Keratinocyte (primary cell): ENCODE measurements at regions not wholly inside any gene's neighbourhood (a gene's known extent, or its start where the extent isn't known, plus 50 kb on each side); places are given as distances from the start of the nearest gene placed in this dataset.

Experiments
- DNase-seq: peaks from one replicate; pipeline ENCODE4 v3.0.0-alpha.2; 2011; ENCODE audit warnings: low read depth, missing footprints, low spot score
- FAIRE-seq: peaks from 2 replicates; lab custom pipeline; 2011; peaks lifted over from hg19 to GRCh38; lab: Jason Lieb, UNC
- H2AFZ ChIP-seq: 2 replicates; pipeline ENCODE4 v1.6.0; 2012; ENCODE audit warnings: low read length, control low read depth, inconsistent platforms; ENCODE audit not compliant: control insufficient read depth
- H3K27ac ChIP-seq: 2 replicates; pipeline ENCODE4 v1.5.1; 2011; ENCODE audit warnings: low read length; ENCODE audit not compliant: control insufficient read depth, insufficient read depth
- H3K27me3 ChIP-seq: 3 replicates; pipeline ENCODE4 v1.6.0; 2011; ENCODE audit warnings: low read length; ENCODE audit not compliant: control insufficient read depth, insufficient read depth; ENCODE audit errors: extremely low read depth
- H3K36me3 ChIP-seq, 2 experiments: 2 replicates in 1 of 2; 3 replicates in 1 of 2; pipeline ENCODE4 v1.5.1; 2011; ENCODE audit warnings: low read length in 2 of 2, mild to moderate bottlenecking in 1 of 2; ENCODE audit not compliant: control insufficient read depth in 2 of 2, insufficient read depth in 2 of 2; ENCODE audit errors: extremely low read depth in 1 of 2
- H3K4me1 ChIP-seq: 3 replicates; pipeline ENCODE4 v1.5.1; 2011; ENCODE audit warnings: low read length; ENCODE audit not compliant: control insufficient read depth, insufficient read depth; ENCODE audit errors: extremely low read depth
- H3K4me2 ChIP-seq: 3 replicates; pipeline ENCODE4 v1.6.0; 2011; ENCODE audit warnings: low read depth, low read length; ENCODE audit not compliant: control insufficient read depth, insufficient read depth; ENCODE audit errors: extremely low read depth
- H3K4me3 ChIP-seq, 3 experiments: fragments of 200-600 bp in 1 of 3; sonication (generic) in 1 of 3; 2 replicates in 2 of 3; 3 replicates in 1 of 3; pipeline ENCODE4 v1.5.1; 2011 to 2016; ENCODE audit warnings: low read length in 3 of 3, mild to moderate bottlenecking in 3 of 3, control low read depth in 2 of 3, inconsistent platforms in 1 of 3, low read depth in 1 of 3, mixed read lengths in 1 of 3, mixed run types in 1 of 3, moderate library complexity in 1 of 3; ENCODE audit not compliant: control insufficient read depth in 2 of 3, insufficient read depth in 2 of 3; ENCODE audit errors: extremely low read depth in 1 of 3
- H3K79me2 ChIP-seq: 2 replicates; pipeline ENCODE4 v1.6.0; 2012; ENCODE audit warnings: low read length; ENCODE audit not compliant: control insufficient read depth, insufficient read depth
- H3K9ac ChIP-seq: 3 replicates; pipeline ENCODE4 v1.6.0; 2011; ENCODE audit warnings: low read length; ENCODE audit not compliant: control insufficient read depth, insufficient read depth; ENCODE audit errors: extremely low read depth
- H3K9me1 ChIP-seq: 3 replicates; pipeline ENCODE4 v1.6.0; 2011; ENCODE audit warnings: low read length; ENCODE audit not compliant: control insufficient read depth, insufficient read depth; ENCODE audit errors: extremely low read depth
- H3K9me3 ChIP-seq: 2 replicates; pipeline ENCODE4 v1.5.1; 2012; ENCODE audit warnings: low read depth, low read length; ENCODE audit not compliant: control insufficient read depth
- H4K20me1 ChIP-seq: 3 replicates; pipeline ENCODE4 v1.6.0; 2011; ENCODE audit warnings: low read length; ENCODE audit not compliant: control insufficient read depth, insufficient read depth; ENCODE audit errors: extremely low read depth
- EZH2 ChIP-seq: IDR thresholded peaks from one replicate; pipeline ENCODE4 v1.6.1; 2012; ENCODE audit warnings: inconsistent platforms, mild to moderate bottlenecking, low read length, moderate library complexity
- dilution Hi-C: fragments of 300-500 bp; cut with MboI; formaldehyde crosslinking; loops from one replicate; pipeline ENCODE4 v1.7.0; 2020; ENCODE audit warnings: low sequenced_read_pairs; ENCODE audit not compliant: extremely low pct_ligation_motif_present
- TF ChIP-seq, protein P1 (sequence below), 3 experiments: IDR thresholded peaks in 1 of 3; conservative IDR thresholded peaks in 1 of 3; optimal IDR thresholded peaks in 1 of 3; 2 replicates in 2 of 3; 3 replicates in 1 of 3; pipeline versions ENCODE3 to v1.5.1; 2011; ENCODE audit warnings: low read length in 3 of 3, mild to moderate bottlenecking in 3 of 3, moderate library complexity in 2 of 3, control low read depth in 1 of 3, inconsistent platforms in 1 of 3; ENCODE audit not compliant: insufficient read depth in 2 of 3; ENCODE audit errors: extremely low read depth in 1 of 3

DNA sequence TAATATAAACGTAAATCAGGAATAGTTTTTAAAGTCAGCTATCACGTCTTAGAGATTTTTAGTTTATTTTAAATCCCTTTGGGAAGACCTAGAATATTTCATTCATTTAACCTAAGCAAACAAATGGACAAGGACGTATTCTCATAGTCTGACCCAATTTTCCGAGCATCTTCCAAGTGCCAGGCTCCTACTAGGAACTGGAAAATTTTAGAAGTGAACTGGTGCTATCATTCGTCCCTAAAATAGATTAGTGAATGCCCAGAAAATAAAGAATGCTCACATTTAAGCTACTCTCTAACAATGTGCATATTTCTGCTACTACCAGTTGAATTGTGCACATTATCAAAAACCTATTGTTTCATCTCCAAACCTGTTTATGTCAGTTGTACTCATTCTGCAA is 120.1 kb downstream of the ZFAND4 start:
- no peak for DNase-seq
- no peak overlapping the region for H3K4me2 ChIP-seq
- no peak overlapping the region for H2AFZ ChIP-seq
- TF ChIP-seq, protein P1, sequence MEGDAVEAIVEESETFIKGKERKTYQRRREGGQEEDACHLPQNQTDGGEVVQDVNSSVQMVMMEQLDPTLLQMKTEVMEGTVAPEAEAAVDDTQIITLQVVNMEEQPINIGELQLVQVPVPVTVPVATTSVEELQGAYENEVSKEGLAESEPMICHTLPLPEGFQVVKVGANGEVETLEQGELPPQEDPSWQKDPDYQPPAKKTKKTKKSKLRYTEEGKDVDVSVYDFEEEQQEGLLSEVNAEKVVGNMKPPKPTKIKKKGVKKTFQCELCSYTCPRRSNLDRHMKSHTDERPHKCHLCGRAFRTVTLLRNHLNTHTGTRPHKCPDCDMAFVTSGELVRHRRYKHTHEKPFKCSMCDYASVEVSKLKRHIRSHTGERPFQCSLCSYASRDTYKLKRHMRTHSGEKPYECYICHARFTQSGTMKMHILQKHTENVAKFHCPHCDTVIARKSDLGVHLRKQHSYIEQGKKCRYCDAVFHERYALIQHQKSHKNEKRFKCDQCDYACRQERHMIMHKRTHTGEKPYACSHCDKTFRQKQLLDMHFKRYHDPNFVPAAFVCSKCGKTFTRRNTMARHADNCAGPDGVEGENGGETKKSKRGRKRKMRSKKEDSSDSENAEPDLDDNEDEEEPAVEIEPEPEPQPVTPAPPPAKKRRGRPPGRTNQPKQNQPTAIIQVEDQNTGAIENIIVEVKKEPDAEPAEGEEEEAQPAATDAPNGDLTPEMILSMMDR (optimal IDR thresholded peaks at IDR 0.05 in 1 of 3, IDR thresholded peaks at IDR 0.05 in 1 of 3, conservative IDR thresholded peaks at IDR 0.05 in 1 of 3; ENCODE audit: extremely low read depth in 1 of 3, insufficient read depth in 2 of 3, low read length in 3 of 3): no peak
- no peak for TF ChIP-seq EZH2
- H3K4me3 ChIP-seq: no peak overlapping the region
- no peaks in the 10 kb centered on the region for H3K9me3 ChIP-seq
- no peak for FAIRE-seq
- H3K9me1 ChIP-seq: no peaks in the 10 kb centered on the region
- no peaks in the 10 kb centered on the region for H3K79me2 ChIP-seq
- H4K20me1 ChIP-seq: no peaks in the 10 kb centered on the region
- peaks cover 7% of the 10 kb centered on the region for H3K4me1 ChIP-seq
- H3K27me3 ChIP-seq: no peaks in the 10 kb centered on the region
- dilution Hi-C loops: no loop called here
- no peaks in the 10 kb centered on the region for H3K36me3 ChIP-seq
- no peak overlapping the region for H3K9ac ChIP-seq
- H3K27ac ChIP-seq: no peak overlapping the region

DNA sequence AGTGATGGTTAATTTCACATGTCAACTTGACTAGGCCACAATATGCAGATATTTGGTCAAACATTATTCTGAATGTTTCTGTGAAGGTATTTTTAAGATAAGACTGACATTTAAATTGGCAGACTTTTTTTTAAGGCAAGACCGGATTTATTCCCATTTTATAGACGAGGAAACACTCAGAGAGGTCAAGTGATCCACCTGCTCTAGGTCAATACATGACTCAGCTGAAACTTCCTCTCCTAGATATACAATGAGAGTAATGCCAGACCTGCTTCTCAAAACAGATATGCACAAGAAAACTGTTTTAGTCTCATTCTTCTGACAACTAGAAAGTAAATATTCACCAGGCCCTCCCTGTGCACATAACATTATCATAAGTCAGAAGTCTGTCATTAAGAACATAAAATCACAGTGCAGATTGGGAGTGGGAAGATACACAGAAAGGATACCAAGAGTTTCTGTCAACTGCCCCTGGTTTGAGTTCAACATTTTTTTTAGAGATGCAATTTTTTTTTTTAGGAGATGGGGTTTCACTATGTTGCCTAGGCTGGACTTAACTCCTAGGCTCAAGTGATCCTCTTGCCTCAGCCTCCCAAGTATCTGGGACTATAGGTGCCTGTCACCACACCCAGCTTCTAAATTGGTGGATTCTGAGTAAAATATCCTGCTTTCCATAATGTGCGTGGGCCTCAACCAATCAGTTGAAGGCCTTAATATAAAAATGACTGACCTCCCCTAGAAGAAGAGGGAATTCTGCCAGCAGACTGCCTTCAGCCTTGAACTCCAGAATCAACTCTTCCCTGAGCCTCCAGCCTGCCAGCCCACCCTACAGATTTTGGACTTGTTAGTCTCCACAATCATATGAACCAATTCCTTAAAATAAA is 121.4 kb downstream of the ZFAND4 start:
- no peak overlapping the region for H3K4me2 ChIP-seq
- no peak overlapping the region for H3K27ac ChIP-seq
- no peaks in the 10 kb centered on the region for H3K79me2 ChIP-seq
- dilution Hi-C loops: no loop called here
- peaks cover 7% of the 10 kb centered on the region for H3K4me1 ChIP-seq
- H3K9me1 ChIP-seq: no peaks in the 10 kb centered on the region
- no peaks in the 10 kb centered on the region for H4K20me1 ChIP-seq
- H3K27me3 ChIP-seq: no peaks in the 10 kb centered on the region
- H3K9ac ChIP-seq: no peak overlapping the region
- no peak for DNase-seq
- FAIRE-seq: no peak
- H3K4me3 ChIP-seq: no peak overlapping the region
- H3K9me3 ChIP-seq: no peaks in the 10 kb centered on the region
- H3K36me3 ChIP-seq: no peaks in the 10 kb centered on the region
- TF ChIP-seq, protein P1 (optimal IDR thresholded peaks at IDR 0.05 in 1 of 3, IDR thresholded peaks at IDR 0.05 in 1 of 3, conservative IDR thresholded peaks at IDR 0.05 in 1 of 3; ENCODE audit: extremely low read depth in 1 of 3, insufficient read depth in 2 of 3, low read length in 3 of 3): no peak
- no peak for TF ChIP-seq EZH2
- H2AFZ ChIP-seq: no peak overlapping the region
